GM18867 (cell line): ENCODE measurements at regions not wholly inside any gene's neighbourhood (a gene's known extent, or its start where the extent isn't known, plus 50 kb on each side); places are given as distances from the start of the nearest gene placed in this dataset.
"Not testable (repeated sequence)": the region's sequence is repeated elsewhere in the genome, so short reads cannot be mapped to it uniquely, and the experiment has no call there.

Experiments used
- ATAC-seq: cut with Tn5 transposase; IDR thresholded peaks from one replicate; pipeline ENCODE4 v1.9.1; 2021; ENCODE audit warnings: mild to moderate bottlenecking, moderate library complexity; ENCODE audit not compliant: unreplicated experiment

GRCh38 chr3:30408105-30408557, 198.3 kb upstream of the TGFBR2 start:
- ATAC-seq = no peak

- ATAC-seq = no peak
Measured at GRCh38 chr3:30418443-30418842, 188.0 kb upstream of the TGFBR2 start.

- no peak for ATAC-seq
Measured at GRCh38 chr3:30421266-30421665, 185.1 kb upstream of the TGFBR2 start.

- no peak for ATAC-seq
Measured at GRCh38 chr3:30426293-30426993, 180.0 kb upstream of the TGFBR2 start.

GRCh38 chr3:30428251-30428650, 178.2 kb upstream of the TGFBR2 start:
- ATAC-seq = no peak

- no peak for ATAC-seq
Measured at GRCh38 chr3:30435861-30436331, 170.5 kb upstream of the TGFBR2 start.

- ATAC-seq = no peak
Measured at GRCh38 chr3:30437171-30437601, 169.2 kb upstream of the TGFBR2 start.

GRCh38 chr3:30438126-30438525, 168.3 kb upstream of the TGFBR2 start:
- ATAC-seq = no peak

- ATAC-seq = no peak
Measured at GRCh38 chr3:30439451-30440053, 166.8 kb upstream of the TGFBR2 start.

GRCh38 chr3:30440147-30440604, 166.2 kb upstream of the TGFBR2 start:
- ATAC-seq = no peak

GRCh38 chr3:30440880-30441279, 165.5 kb upstream of the TGFBR2 start:
- ATAC-seq = no peak

- no peak for ATAC-seq
Measured at GRCh38 chr3:30443756-30444673, 162.4 kb upstream of the TGFBR2 start.

GRCh38 chr3:30448450-30449289, 157.7 kb upstream of the TGFBR2 start:
- ATAC-seq = no peak

GRCh38 chr3:30449290-30449632, 157.1 kb upstream of the TGFBR2 start:
- no peak for ATAC-seq

- no peak for ATAC-seq
Measured at GRCh38 chr3:30452446-30452845, 154.0 kb upstream of the TGFBR2 start.

- ATAC-seq = no peak
Measured at GRCh38 chr3:30453360-30454039, 152.9 kb upstream of the TGFBR2 start.

GRCh38 chr3:30454636-30455035, 151.8 kb upstream of the TGFBR2 start:
- no peak for ATAC-seq

- ATAC-seq = not testable (repeated sequence)
Measured at GRCh38 chr3:30455112-30455511, 151.3 kb upstream of the TGFBR2 start.

GRCh38 chr3:30455840-30456239, 150.6 kb upstream of the TGFBR2 start:
- no peak for ATAC-seq

GRCh38 chr3:30456264-30456663, 150.1 kb upstream of the TGFBR2 start:
- no peak for ATAC-seq
